ENCODE measurements at regions not wholly inside any gene's neighbourhood (a gene's known extent, or its start where the extent isn't known, plus 50 kb on each side); places are given as distances from the start of the nearest gene placed in this dataset.

DNA sequence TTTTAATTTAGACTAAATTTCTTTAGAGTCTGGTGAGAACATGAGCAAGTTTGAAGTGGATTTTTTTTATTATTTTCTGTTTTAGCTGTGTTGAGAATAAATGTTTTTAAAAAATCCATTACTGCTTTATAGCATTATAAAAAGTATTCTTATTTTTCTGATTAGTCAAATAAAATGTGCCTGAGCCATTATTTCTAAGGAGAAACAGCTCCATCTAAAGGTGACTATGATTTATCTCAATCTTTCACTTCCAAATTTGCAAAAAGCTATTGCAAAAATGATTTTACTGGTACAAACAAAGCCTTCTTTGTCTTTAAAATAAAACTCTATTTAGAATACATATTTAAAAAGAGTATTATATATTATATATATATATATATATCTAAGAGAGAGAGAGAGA, 959.2 kb downstream of the FAM133A start:
- TF ChIP-seq, protein P1, sequence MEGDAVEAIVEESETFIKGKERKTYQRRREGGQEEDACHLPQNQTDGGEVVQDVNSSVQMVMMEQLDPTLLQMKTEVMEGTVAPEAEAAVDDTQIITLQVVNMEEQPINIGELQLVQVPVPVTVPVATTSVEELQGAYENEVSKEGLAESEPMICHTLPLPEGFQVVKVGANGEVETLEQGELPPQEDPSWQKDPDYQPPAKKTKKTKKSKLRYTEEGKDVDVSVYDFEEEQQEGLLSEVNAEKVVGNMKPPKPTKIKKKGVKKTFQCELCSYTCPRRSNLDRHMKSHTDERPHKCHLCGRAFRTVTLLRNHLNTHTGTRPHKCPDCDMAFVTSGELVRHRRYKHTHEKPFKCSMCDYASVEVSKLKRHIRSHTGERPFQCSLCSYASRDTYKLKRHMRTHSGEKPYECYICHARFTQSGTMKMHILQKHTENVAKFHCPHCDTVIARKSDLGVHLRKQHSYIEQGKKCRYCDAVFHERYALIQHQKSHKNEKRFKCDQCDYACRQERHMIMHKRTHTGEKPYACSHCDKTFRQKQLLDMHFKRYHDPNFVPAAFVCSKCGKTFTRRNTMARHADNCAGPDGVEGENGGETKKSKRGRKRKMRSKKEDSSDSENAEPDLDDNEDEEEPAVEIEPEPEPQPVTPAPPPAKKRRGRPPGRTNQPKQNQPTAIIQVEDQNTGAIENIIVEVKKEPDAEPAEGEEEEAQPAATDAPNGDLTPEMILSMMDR (IDR thresholded peaks at IDR 0.05; ENCODE audit: low read depth, low read length) = no peak

GRCh38 chrX:94635003-94635402, 961.0 kb downstream of the FAM133A start:
- H3K4me3 ChIP-seq (ENCODE audit: low read depth, low read length) = no peak overlapping the region

More for the DNA sequence above, 959.2 kb downstream of the FAM133A start:
- no peak overlapping the region for H3K4me3 ChIP-seq (ENCODE audit: low read depth, low read length)

GRCh38 chrX:94645726-94646125, 971.7 kb downstream of the FAM133A start:
- TF ChIP-seq, protein P1 (IDR thresholded peaks at IDR 0.05; ENCODE audit: low read depth, low read length) = no peak
- H3K4me3 ChIP-seq (ENCODE audit: low read depth, low read length) = no peak overlapping the region

More at GRCh38 chrX:94635003-94635402, 961.0 kb downstream of the FAM133A start:
- TF ChIP-seq, protein P1 (IDR thresholded peaks at IDR 0.05; ENCODE audit: low read depth, low read length) = no peak

GRCh38 chrX:94655180-94655579, 981.2 kb downstream of the FAM133A start:
- H3K4me3 ChIP-seq (ENCODE audit: low read depth, low read length) = no peak overlapping the region
- TF ChIP-seq, protein P1 (IDR thresholded peaks at IDR 0.05; ENCODE audit: low read depth, low read length) = no peak

DNA sequence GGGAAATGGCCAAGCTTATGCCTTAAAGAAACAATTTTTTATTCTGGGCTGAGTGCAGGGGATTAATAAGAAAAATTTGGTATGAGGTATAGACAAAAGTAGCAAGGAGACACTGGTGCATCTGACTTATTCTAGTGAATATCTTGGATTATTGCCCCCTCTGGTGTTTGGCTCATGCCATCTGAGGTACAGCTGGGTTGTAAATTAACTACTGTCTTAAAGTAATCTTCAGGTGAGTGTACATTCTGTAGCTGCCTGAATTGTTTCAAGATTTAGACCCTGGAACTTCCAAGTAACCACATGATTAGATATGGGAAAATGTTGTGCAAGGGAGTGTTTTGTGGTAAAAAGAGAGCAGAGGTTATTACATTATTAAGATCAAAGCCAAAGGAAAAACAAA, 988.7 kb downstream of the FAM133A start:
- H3K4me3 ChIP-seq (ENCODE audit: low read depth, low read length) = no peak overlapping the region
- TF ChIP-seq, protein P1 (IDR thresholded peaks at IDR 0.05; ENCODE audit: low read depth, low read length) = no peak

DNA sequence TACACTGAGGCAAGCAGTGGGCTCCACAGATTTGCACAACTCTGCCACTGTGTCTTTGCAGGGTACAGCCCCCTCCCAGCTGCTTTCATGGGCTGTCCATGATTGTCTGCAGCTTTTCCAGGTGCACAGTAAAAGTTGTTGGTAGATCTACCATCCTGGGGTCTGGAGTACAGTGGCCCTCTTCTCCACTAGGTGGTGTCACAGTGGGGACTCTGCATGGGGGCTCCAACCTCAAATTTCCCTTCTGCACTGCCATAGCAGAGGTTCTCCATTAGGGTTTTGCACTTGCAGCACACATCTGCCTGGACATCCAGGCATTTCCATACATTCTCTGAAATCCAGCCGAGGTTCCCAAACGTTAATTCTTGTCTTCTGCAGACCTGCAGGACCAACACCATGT, 1002.3 kb downstream of the FAM133A start:
- TF ChIP-seq, protein P1 (IDR thresholded peaks at IDR 0.05; ENCODE audit: low read depth, low read length) = no peak

DNA sequence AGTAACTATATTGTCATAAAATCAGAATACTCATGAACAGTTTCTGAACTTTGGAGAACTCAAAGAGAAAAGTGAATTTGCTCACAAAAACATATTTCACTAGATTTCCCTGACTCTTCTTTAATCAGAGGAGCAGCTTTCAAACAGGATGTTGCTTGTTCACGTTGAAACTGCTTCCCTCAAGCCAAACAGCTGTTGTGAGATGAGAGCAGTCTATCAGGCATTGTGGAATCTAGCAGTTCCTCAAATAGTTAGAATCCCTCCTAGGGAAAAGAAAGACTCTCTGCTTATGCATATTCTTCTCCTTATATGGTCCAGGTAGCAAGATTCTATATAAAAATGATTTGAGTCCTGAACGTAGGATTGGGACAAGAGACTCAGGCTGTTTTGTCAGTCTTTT, 1012.1 kb downstream of the FAM133A start:
- H3K4me3 ChIP-seq (ENCODE audit: low read depth, low read length) = no peak overlapping the region
- TF ChIP-seq, protein P1 (IDR thresholded peaks at IDR 0.05; ENCODE audit: low read depth, low read length) = no peak

More for the DNA sequence above, 1002.3 kb downstream of the FAM133A start:
- no peak overlapping the region for H3K4me3 ChIP-seq (ENCODE audit: low read depth, low read length)
